HCT116 (cell line): ENCODE measurements at regions not wholly inside any gene's neighbourhood (a gene's known extent, or its start where the extent isn't known, plus 50 kb on each side); places are given as distances from the start of the nearest gene placed in this dataset.

Source experiments
- ATAC-seq: fragments of 200-7000 bp; cut with Tn5 transposase; 2 replicates; pipeline ENCODE4 v1.9.1; 2020; ENCODE audit warnings: mild to moderate bottlenecking, moderate library complexity
- BruUV-seq: library from RNA; stranded (reverse); fragments of 400-500 nt; replicated peaks from 2 replicates; lab custom pipeline; 2021; lab: Mats Ljungman, UMichigan
- CTCF ChIA-PET: fragments of 300-600 bp; sonication (Branson Sonifier 250); formaldehyde crosslinking; loops from one replicate; lab custom pipeline; 2021; ENCODE audit warnings: antibody characterized with exemption; lab: Charles Lee
- POLR2A ChIA-PET: fragments of 300-600, 350-600 bp; sonication (Branson Sonifier 250); formaldehyde crosslinking; loops from one replicate; lab custom pipeline; 2021; ENCODE audit warnings: antibody characterized with exemption; lab: Charles Lee
- RAD21 ChIA-PET, 2 experiments: fragments of 300-600 bp; sonication (Branson Sonifier 250); formaldehyde crosslinking; loops; one replicate each; lab custom pipeline; 2023; ENCODE audit warnings: low total read pairs in 2 of 2; ENCODE audit not compliant: uncharacterized antibody in 2 of 2, unreplicated experiment in 2 of 2, low non-redundant PET in 1 of 2; lab: Charles Lee
- DNase-seq: peaks from one replicate; pipeline ENCODE4 v3.0.0-alpha.2; 2010; ENCODE audit warnings: low read depth, low spot score
- H2AFZ ChIP-seq: fragments of 200-600 bp; shearing (Covaris generic), sonication (generic); 2 replicates; pipeline ENCODE4 v1.6.1; 2017; ENCODE audit warnings: low read depth, mixed run types, mixed read lengths, antibody characterized with exemption, low read length; ENCODE audit not compliant: poor library complexity, severe bottlenecking
- H3K27ac ChIP-seq: 2 replicates; pipeline ENCODE4 v1.5.1; 2012; ENCODE audit warnings: low read depth, low read length
- H3K27me3 ChIP-seq: fragments of 200-600 bp; sonication (generic); 2 replicates; pipeline ENCODE4 v1.6.1; 2016; ENCODE audit warnings: mixed run types, low read length, mixed read lengths; ENCODE audit not compliant: insufficient read depth
- H3K36me3 ChIP-seq, 2 experiments: fragments of 200-500 bp in 1 of 2; fragments of 200-600 bp in 1 of 2; sonication (Bioruptor generic) in 1 of 2; sonication (generic) in 1 of 2; 2 replicates each; pipeline versions ENCODE4 v1.5.1 to v1.6.1; 2014 to 2016; ENCODE audit warnings: low read length in 2 of 2, inconsistent platforms in 1 of 2, mixed read lengths in 1 of 2, mixed run types in 1 of 2; ENCODE audit not compliant: insufficient read depth in 2 of 2, control insufficient read depth in 1 of 2
- H3K4me1 ChIP-seq, 2 experiments: fragments of 200-600 bp in 1 of 2; sonication (generic) in 1 of 2; 2 replicates each; pipeline versions ENCODE4 v1.5.1 to v1.6.1; 2012 to 2017; ENCODE audit warnings: low read length in 2 of 2, inconsistent platforms in 1 of 2, mild to moderate bottlenecking in 1 of 2, mixed read lengths in 1 of 2, mixed run types in 1 of 2, moderate library complexity in 1 of 2; ENCODE audit not compliant: insufficient read depth in 2 of 2, control insufficient read depth in 1 of 2
- H3K4me2 ChIP-seq: fragments of 200-600 bp; sonication (generic); 2 replicates; pipeline ENCODE4 v1.6.1; 2017; ENCODE audit warnings: mixed run types, low read length, mixed read lengths
- H3K4me3 ChIP-seq, 2 experiments: fragments of 200-600 bp in 1 of 2; sonication (generic) in 1 of 2; replicated peaks in 1 of 2; 2 replicates each; pipeline ENCODE4 v1.5.1; 2011 to 2016; ENCODE audit warnings: low read length in 2 of 2, control low read depth in 1 of 2, low read depth in 1 of 2, mild to moderate bottlenecking in 1 of 2, mixed read lengths in 1 of 2, mixed run types in 1 of 2
- H3K79me2 ChIP-seq: fragments of 200-600 bp; sonication (generic); 2 replicates; pipeline ENCODE4 v1.6.1; 2017; ENCODE audit warnings: mild to moderate bottlenecking, mixed run types, low read length, moderate library complexity, mixed read lengths; ENCODE audit not compliant: insufficient read depth
- H3K9ac ChIP-seq: fragments of 200-600 bp; sonication (generic); 2 replicates; pipeline ENCODE4 v1.6.1; 2016; ENCODE audit warnings: low read length, mixed read lengths
- H3K9me2 ChIP-seq: fragments of 200-600 bp; sonication (generic), shearing (Covaris generic); 2 replicates; pipeline ENCODE4 v1.6.1; 2017; ENCODE audit warnings: mixed run types, mild to moderate bottlenecking, moderate library complexity; ENCODE audit not compliant: insufficient read depth
- H3K9me3 ChIP-seq, 2 experiments: fragments of 200-500 bp in 1 of 2; fragments of 200-600 bp in 1 of 2; sonication (Bioruptor generic) in 1 of 2; sonication (generic) in 1 of 2; 2 replicates each; pipeline ENCODE4 v1.6.1; 2014 to 2017; ENCODE audit warnings: low read length in 2 of 2, mixed read lengths in 2 of 2, inconsistent platforms in 1 of 2, low read depth in 1 of 2, mild to moderate bottlenecking in 1 of 2, mixed run types in 1 of 2, moderate library complexity in 1 of 2; ENCODE audit not compliant: control insufficient read depth in 1 of 2, insufficient read depth in 1 of 2
- H4K20me1 ChIP-seq: fragments of 200-600 bp; sonication (generic), shearing (Covaris generic); 2 replicates; pipeline ENCODE4 v1.6.1; 2017; ENCODE audit warnings: mixed run types, mild to moderate bottlenecking, moderate library complexity; ENCODE audit not compliant: insufficient read depth
- CBX3 ChIP-seq: IDR thresholded peaks from 2 replicates; pipeline ENCODE4 v1.6.1; 2012; ENCODE audit warnings: low read depth
- ELF1 ChIP-seq: IDR thresholded peaks from 2 replicates; pipeline ENCODE4 v1.6.1; 2012; ENCODE audit warnings: low read depth, borderline replicate concordance
- JUND ChIP-seq: IDR thresholded peaks from 2 replicates; pipeline ENCODE4 v1.6.1; 2012
- POLR2AphosphoS5 ChIP-seq: IDR thresholded peaks from 2 replicates; pipeline ENCODE4 v1.6.1; 2011; ENCODE audit warnings: mild to moderate bottlenecking, low read depth, low read length, moderate library complexity
- SIN3A ChIP-seq: IDR thresholded peaks from 2 replicates; pipeline ENCODE4 v1.6.1; 2012; ENCODE audit warnings: low read depth
- SP1 ChIP-seq: IDR thresholded peaks from 2 replicates; pipeline ENCODE4 v1.6.1; 2012; ENCODE audit warnings: low read depth
- SRF ChIP-seq: IDR thresholded peaks from 2 replicates; pipeline ENCODE4 v1.6.1; 2012; ENCODE audit warnings: low read depth
- YY1 ChIP-seq: IDR thresholded peaks from 2 replicates; pipeline ENCODE4 v1.6.1; 2011; ENCODE audit warnings: low read length, low read depth, moderate library complexity, mild to moderate bottlenecking; ENCODE audit not compliant: insufficient replicate concordance; ENCODE audit errors: extremely low read depth
- ZBTB33 ChIP-seq: IDR thresholded peaks from 2 replicates; pipeline ENCODE4 v1.6.1; 2011; ENCODE audit warnings: mild to moderate bottlenecking, low read length, moderate library complexity; ENCODE audit not compliant: insufficient replicate concordance; ENCODE audit errors: extremely low read depth
- ZNF274 ChIP-seq: fragments of 200-500 bp; sonication (Bioruptor generic); IDR thresholded peaks from 2 replicates; pipeline ENCODE4 v1.6.1; 2014; ENCODE audit warnings: mild to moderate bottlenecking, low read depth, low read length, inconsistent platforms
- intact Hi-C: fragments of 100-400 bp; cut with micrococcal nuclease; formaldehyde crosslinking; loops from 2 replicates; pipeline ENCODE4 v1.10.0; 2022
- TF ChIP-seq, protein P1 (sequence below): IDR thresholded peaks from 2 replicates; pipeline ENCODE4 v1.6.1; 2012
- TF ChIP-seq, protein P2 (sequence below): IDR thresholded peaks from 2 replicates; pipeline ENCODE4 v1.6.1; 2012
- TF ChIP-seq, protein P3 (sequence below): IDR thresholded peaks from 2 replicates; pipeline ENCODE4 v1.6.1; 2012; ENCODE audit warnings: low read depth

- DNase-seq (no peak), ATAC-seq (no peak)
- TF ChIP-seq, protein P1, sequence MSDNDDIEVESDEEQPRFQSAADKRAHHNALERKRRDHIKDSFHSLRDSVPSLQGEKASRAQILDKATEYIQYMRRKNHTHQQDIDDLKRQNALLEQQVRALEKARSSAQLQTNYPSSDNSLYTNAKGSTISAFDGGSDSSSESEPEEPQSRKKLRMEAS = no peak
- TF ChIP-seq POLR2AphosphoS5 (no peak), ZNF274 (no peak)
- Histone ChIP-seq H3K9me3 (peaks cover 7 to 19% of the 10 kb centered on the region in 2 experiments; a peak in 2 of 4 replicates), H3K4me2 (no peak overlapping the region), H2AFZ (no peak overlapping the region), H3K4me3 (no peak overlapping the region), H3K36me3 (no peaks in the 10 kb centered on the region), H3K27ac (no peak overlapping the region), H4K20me1 (no peaks in the 10 kb centered on the region), H3K27me3 (no peaks in the 10 kb centered on the region), H3K9ac (no peak overlapping the region), H3K9me2 (no peaks in the 10 kb centered on the region), H3K79me2 (no peaks in the 10 kb centered on the region), H3K4me1 (no peaks in the 10 kb centered on the region)
- ChIA-PET CTCF (no interaction called here), POLR2A (no interaction called here), RAD21 (no interaction called here)
- BruUV-seq = no TSS peak
- intact Hi-C loops = no loop called here
These were observed 265.2 kb upstream of the FAT3 start for GRCh38 chr11:91959411-91959810.

DNA sequence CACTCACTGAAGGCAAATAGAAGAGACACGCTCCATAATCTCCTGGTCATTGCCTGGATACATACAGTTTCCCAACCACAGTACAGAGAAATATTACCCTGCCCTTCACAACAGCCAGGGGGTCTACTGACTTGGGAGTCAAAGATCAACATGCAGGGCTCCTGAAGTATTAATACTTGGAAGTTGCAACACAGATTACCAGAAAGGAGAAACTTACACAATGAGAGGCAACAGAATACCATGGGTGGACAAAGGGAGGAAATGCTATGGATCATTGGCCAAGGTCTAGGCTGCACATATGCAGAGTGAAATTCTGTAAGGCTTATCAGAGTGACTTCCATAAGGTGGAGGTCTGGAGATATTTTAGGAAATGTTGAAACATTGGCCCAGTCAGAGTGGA lies 267.9 kb upstream of the FAT3 start:
- ChIA-PET RAD21 (no interaction called here), CTCF (no interaction called here), POLR2A (no interaction called here)
- Histone ChIP-seq H4K20me1 (no peaks in the 10 kb centered on the region), H3K4me1 (no peaks in the 10 kb centered on the region), H3K4me2 (no peak overlapping the region), H3K4me3 (no peak overlapping the region), H3K9me3 (peaks cover 7 to 22% of the 10 kb centered on the region in 2 experiments; a peak in 2 of 4 replicates), H2AFZ (no peak overlapping the region), H3K27ac (no peak overlapping the region), H3K9ac (no peak overlapping the region), H3K36me3 (no peaks in the 10 kb centered on the region), H3K27me3 (no peaks in the 10 kb centered on the region), H3K9me2 (no peaks in the 10 kb centered on the region), H3K79me2 (no peaks in the 10 kb centered on the region)
- ATAC-seq (no peak), DNase-seq (no peak)
- intact Hi-C loops = no loop called here
- BruUV-seq = no TSS peak
- TF ChIP-seq CBX3 (no peak), JUND (no peak), SP1 (no peak), ZBTB33 (no peak), YY1 (no peak), ELF1 (no peak), ZNF274 (no peak), SIN3A (no peak), POLR2AphosphoS5 (no peak), SRF (no peak)
- TF ChIP-seq, protein P2, sequence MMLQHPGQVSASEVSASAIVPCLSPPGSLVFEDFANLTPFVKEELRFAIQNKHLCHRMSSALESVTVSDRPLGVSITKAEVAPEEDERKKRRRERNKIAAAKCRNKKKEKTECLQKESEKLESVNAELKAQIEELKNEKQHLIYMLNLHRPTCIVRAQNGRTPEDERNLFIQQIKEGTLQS = no peak
- TF ChIP-seq, protein P3, sequence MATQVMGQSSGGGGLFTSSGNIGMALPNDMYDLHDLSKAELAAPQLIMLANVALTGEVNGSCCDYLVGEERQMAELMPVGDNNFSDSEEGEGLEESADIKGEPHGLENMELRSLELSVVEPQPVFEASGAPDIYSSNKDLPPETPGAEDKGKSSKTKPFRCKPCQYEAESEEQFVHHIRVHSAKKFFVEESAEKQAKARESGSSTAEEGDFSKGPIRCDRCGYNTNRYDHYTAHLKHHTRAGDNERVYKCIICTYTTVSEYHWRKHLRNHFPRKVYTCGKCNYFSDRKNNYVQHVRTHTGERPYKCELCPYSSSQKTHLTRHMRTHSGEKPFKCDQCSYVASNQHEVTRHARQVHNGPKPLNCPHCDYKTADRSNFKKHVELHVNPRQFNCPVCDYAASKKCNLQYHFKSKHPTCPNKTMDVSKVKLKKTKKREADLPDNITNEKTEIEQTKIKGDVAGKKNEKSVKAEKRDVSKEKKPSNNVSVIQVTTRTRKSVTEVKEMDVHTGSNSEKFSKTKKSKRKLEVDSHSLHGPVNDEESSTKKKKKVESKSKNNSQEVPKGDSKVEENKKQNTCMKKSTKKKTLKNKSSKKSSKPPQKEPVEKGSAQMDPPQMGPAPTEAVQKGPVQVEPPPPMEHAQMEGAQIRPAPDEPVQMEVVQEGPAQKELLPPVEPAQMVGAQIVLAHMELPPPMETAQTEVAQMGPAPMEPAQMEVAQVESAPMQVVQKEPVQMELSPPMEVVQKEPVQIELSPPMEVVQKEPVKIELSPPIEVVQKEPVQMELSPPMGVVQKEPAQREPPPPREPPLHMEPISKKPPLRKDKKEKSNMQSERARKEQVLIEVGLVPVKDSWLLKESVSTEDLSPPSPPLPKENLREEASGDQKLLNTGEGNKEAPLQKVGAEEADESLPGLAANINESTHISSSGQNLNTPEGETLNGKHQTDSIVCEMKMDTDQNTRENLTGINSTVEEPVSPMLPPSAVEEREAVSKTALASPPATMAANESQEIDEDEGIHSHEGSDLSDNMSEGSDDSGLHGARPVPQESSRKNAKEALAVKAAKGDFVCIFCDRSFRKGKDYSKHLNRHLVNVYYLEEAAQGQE = no peak
